ENCODE measurements at regions not wholly inside any gene's neighbourhood (a gene's known extent, or its start where the extent isn't known, plus 50 kb on each side); places are given as distances from the start of the nearest gene placed in this dataset.

- H3K27ac ChIP-seq (ENCODE audit: low read length): no peak overlapping the region
- no peaks in the 10 kb centered on the region for H3K36me3 ChIP-seq (replicated peaks; ENCODE audit: insufficient read depth, low read length)
- H3K4me3 ChIP-seq (ENCODE audit: low read length): no peak overlapping the region
- no peak overlapping the region for H2AFZ ChIP-seq (ENCODE audit: low read length)
- TF ChIP-seq EZH2phosphoT487 (IDR thresholded peaks at IDR 0.05; ENCODE audit: low read length) (no peak), EZH2 (optimal IDR thresholded peaks at IDR 0.05; ENCODE audit: low read depth, low read length) (no peak), CTCF (IDR thresholded peaks at IDR 0.05; ENCODE audit: low read length) (no peak)
- no peaks in the 10 kb centered on the region for H3K9me2 ChIP-seq (replicated peaks; ENCODE audit: insufficient read depth, low read length)
- no peak overlapping the region for H3K4me2 ChIP-seq (ENCODE audit: low read depth, low read length)
- H3F3A ChIP-seq (ENCODE audit: insufficient read depth, low read length): no peaks in the 10 kb centered on the region
- H3K27me3 ChIP-seq (replicated peaks; ENCODE audit: insufficient read depth, low read length): no peaks in the 10 kb centered on the region
- H3K9ac ChIP-seq (ENCODE audit: low read length): no peak overlapping the region
- no peaks in the 10 kb centered on the region for H3K79me2 ChIP-seq (ENCODE audit: low read length)
- H3K4me1 ChIP-seq (ENCODE audit: low read length): no peaks in the 10 kb centered on the region
- no peak for DNase-seq
- H4K20me1 ChIP-seq (ENCODE audit: insufficient read depth, low read length): no peaks in the 10 kb centered on the region
- no peaks in the 10 kb centered on the region for H3K9me3 ChIP-seq (replicated peaks; ENCODE audit: insufficient read depth, low read length)
These were observed 126.9 kb downstream of the LRIG2 start for GRCh38 chr1:113199760-113200455.

- Histone ChIP-seq H3K27ac (ENCODE audit: low read length) (no peak overlapping the region), H3K4me3 (ENCODE audit: low read length) (no peak overlapping the region), H2AFZ (ENCODE audit: low read length) (no peak overlapping the region), H3K9me3 (replicated peaks; ENCODE audit: insufficient read depth, low read length) (no peaks in the 10 kb centered on the region), H4K20me1 (ENCODE audit: insufficient read depth, low read length) (no peaks in the 10 kb centered on the region), H3K9me2 (replicated peaks; ENCODE audit: insufficient read depth, low read length) (no peaks in the 10 kb centered on the region), H3K79me2 (ENCODE audit: low read length) (no peaks in the 10 kb centered on the region), H3K9ac (ENCODE audit: low read length) (no peak overlapping the region), H3K4me1 (ENCODE audit: low read length) (no peaks in the 10 kb centered on the region), H3K4me2 (ENCODE audit: low read depth, low read length) (no peak overlapping the region), H3F3A (ENCODE audit: insufficient read depth, low read length) (no peaks in the 10 kb centered on the region), H3K27me3 (replicated peaks; ENCODE audit: insufficient read depth, low read length) (no peaks in the 10 kb centered on the region), H3K36me3 (replicated peaks; ENCODE audit: insufficient read depth, low read length) (no peaks in the 10 kb centered on the region)
- no peak for DNase-seq
- TF ChIP-seq CTCF (IDR thresholded peaks at IDR 0.05; ENCODE audit: low read length) (no peak), EZH2phosphoT487 (IDR thresholded peaks at IDR 0.05; ENCODE audit: low read length) (no peak), EZH2 (optimal IDR thresholded peaks at IDR 0.05; ENCODE audit: low read depth, low read length) (no peak)
These were observed 128.6 kb downstream of the LRIG2 start for GRCh38 chr1:113201560-113201959.

- Histone ChIP-seq H4K20me1 (ENCODE audit: insufficient read depth, low read length) (no peaks in the 10 kb centered on the region), H3K36me3 (replicated peaks; ENCODE audit: insufficient read depth, low read length) (no peaks in the 10 kb centered on the region), H3K9ac (ENCODE audit: low read length) (no peak overlapping the region), H3K9me2 (replicated peaks; ENCODE audit: insufficient read depth, low read length) (no peaks in the 10 kb centered on the region), H3F3A (ENCODE audit: insufficient read depth, low read length) (no peaks in the 10 kb centered on the region), H3K27ac (ENCODE audit: low read length) (no peak overlapping the region), H3K79me2 (ENCODE audit: low read length) (no peaks in the 10 kb centered on the region), H3K9me3 (replicated peaks; ENCODE audit: insufficient read depth, low read length) (no peaks in the 10 kb centered on the region), H3K4me3 (ENCODE audit: low read length) (no peak overlapping the region), H3K4me2 (ENCODE audit: low read depth, low read length) (no peak overlapping the region), H3K4me1 (ENCODE audit: low read length) (peaks cover 10% of the 10 kb centered on the region), H2AFZ (ENCODE audit: low read length) (no peak overlapping the region), H3K27me3 (replicated peaks; ENCODE audit: insufficient read depth, low read length) (no peaks in the 10 kb centered on the region)
- TF ChIP-seq EZH2phosphoT487 (IDR thresholded peaks at IDR 0.05; ENCODE audit: low read length) (no peak), CTCF (IDR thresholded peaks at IDR 0.05; ENCODE audit: low read length) (no peak), EZH2 (optimal IDR thresholded peaks at IDR 0.05; ENCODE audit: low read depth, low read length) (no peak)
- DNase-seq: no peak
These were observed 133.2 kb downstream of the LRIG2 start for GRCh38 chr1:113205980-113206766.
